ENCODE measurements at regions not wholly inside any gene's neighbourhood (a gene's known extent, or its start where the extent isn't known, plus 50 kb on each side); places are given as distances from the start of the nearest gene placed in this dataset.

GRCh38 chr2:41668529-41668928, 379.3 kb upstream of the PKDCC start:
- H3K4me1 ChIP-seq (ENCODE audit: control insufficient read depth, insufficient read depth, low read length): no peaks in the 10 kb centered on the region
- DNase-seq: no peak
- WGBS (ENCODE audit: insufficient coverage): 60% methylated on average over 1 of the region's 2 CpGs
- H3K27me3 ChIP-seq (ENCODE audit: control insufficient read depth, insufficient read depth, low read length): no peaks in the 10 kb centered on the region
- no peak overlapping the region for H3K4me3 ChIP-seq (ENCODE audit: low read length)
- no peak overlapping the region for H3K27ac ChIP-seq (ENCODE audit: low read length)
- H3K9me3 ChIP-seq (replicated peaks; ENCODE audit: control insufficient read depth, low read depth, low read length): no peaks in the 10 kb centered on the region
- no peaks in the 10 kb centered on the region for H3K36me3 ChIP-seq (ENCODE audit: control insufficient read depth, insufficient read depth, low read length)

DNA sequence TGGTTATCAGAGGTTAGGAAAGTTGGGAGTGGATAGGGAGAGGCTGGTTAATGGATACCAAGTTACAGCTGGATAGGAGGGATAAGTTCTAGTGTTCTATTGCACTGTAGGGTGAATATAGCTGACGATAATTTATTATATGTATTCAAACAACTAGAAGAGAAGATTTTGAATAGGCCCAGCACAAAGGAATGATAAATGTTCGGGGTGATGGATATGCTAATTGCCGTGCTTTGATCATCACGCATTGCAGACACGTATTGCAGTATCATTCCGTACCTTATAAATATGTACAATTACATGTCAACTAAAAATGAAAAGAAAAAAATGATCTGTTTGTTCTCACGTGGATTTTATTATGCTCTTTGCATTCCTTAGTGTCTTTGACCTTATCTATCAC, 369.2 kb upstream of the PKDCC start:
- Histone ChIP-seq H3K4me3 (ENCODE audit: low read length) (no peak overlapping the region), H3K36me3 (ENCODE audit: control insufficient read depth, insufficient read depth, low read length) (no peaks in the 10 kb centered on the region), H3K4me1 (ENCODE audit: control insufficient read depth, insufficient read depth, low read length) (no peaks in the 10 kb centered on the region), H3K9me3 (replicated peaks; ENCODE audit: control insufficient read depth, low read depth, low read length) (no peaks in the 10 kb centered on the region), H3K27me3 (ENCODE audit: control insufficient read depth, insufficient read depth, low read length) (no peaks in the 10 kb centered on the region), H3K27ac (ENCODE audit: low read length) (no peak overlapping the region)
- no peak for DNase-seq
- no CpG with 5 or more reads among the region's 7 CpGs for WGBS (ENCODE audit: insufficient coverage)

- 63% methylated on average over 1 of the region's 2 CpGs for WGBS (ENCODE audit: insufficient coverage)
- Histone ChIP-seq H3K36me3 (ENCODE audit: control insufficient read depth, insufficient read depth, low read length) (no peaks in the 10 kb centered on the region), H3K27ac (ENCODE audit: low read length) (no peak overlapping the region), H3K4me1 (ENCODE audit: control insufficient read depth, insufficient read depth, low read length) (no peaks in the 10 kb centered on the region), H3K27me3 (ENCODE audit: control insufficient read depth, insufficient read depth, low read length) (no peaks in the 10 kb centered on the region), H3K9me3 (replicated peaks; ENCODE audit: control insufficient read depth, low read depth, low read length) (no peaks in the 10 kb centered on the region), H3K4me3 (ENCODE audit: low read length) (no peak overlapping the region)
- DNase-seq: no peak
Observed at GRCh38 chr2:41686156-41686555, 361.7 kb upstream of the PKDCC start.

GRCh38 chr2:41691561-41691960, 356.3 kb upstream of the PKDCC start:
- H3K27me3 ChIP-seq (ENCODE audit: control insufficient read depth, insufficient read depth, low read length): no peaks in the 10 kb centered on the region

GRCh38 chr2:41694536-41695049, 353.2 kb upstream of the PKDCC start:
- no peaks in the 10 kb centered on the region for H3K9me3 ChIP-seq (replicated peaks; ENCODE audit: control insufficient read depth, low read depth, low read length)
- WGBS (ENCODE audit: insufficient coverage): 17% methylated on average over 1 of the region's 4 CpGs
- H3K27ac ChIP-seq (ENCODE audit: low read length): no peak overlapping the region
- no peaks in the 10 kb centered on the region for H3K27me3 ChIP-seq (ENCODE audit: control insufficient read depth, insufficient read depth, low read length)
- H3K4me1 ChIP-seq (ENCODE audit: control insufficient read depth, insufficient read depth, low read length): no peaks in the 10 kb centered on the region
- H3K36me3 ChIP-seq (ENCODE audit: control insufficient read depth, insufficient read depth, low read length): no peaks in the 10 kb centered on the region
- DNase-seq: no peak
- no peak overlapping the region for H3K4me3 ChIP-seq (ENCODE audit: low read length)

More at GRCh38 chr2:41691561-41691960, 356.3 kb upstream of the PKDCC start:
- H3K4me1 ChIP-seq (ENCODE audit: control insufficient read depth, insufficient read depth, low read length): no peaks in the 10 kb centered on the region
- no peaks in the 10 kb centered on the region for H3K36me3 ChIP-seq (ENCODE audit: control insufficient read depth, insufficient read depth, low read length)
- WGBS (ENCODE audit: insufficient coverage): 82% methylated on average over 1 of the region's 1 CpG
- H3K9me3 ChIP-seq (replicated peaks; ENCODE audit: control insufficient read depth, low read depth, low read length): no peaks in the 10 kb centered on the region
- no peak overlapping the region for H3K27ac ChIP-seq (ENCODE audit: low read length)
- no peak overlapping the region for H3K4me3 ChIP-seq (ENCODE audit: low read length)
- DNase-seq: peak; percentile 31

DNA sequence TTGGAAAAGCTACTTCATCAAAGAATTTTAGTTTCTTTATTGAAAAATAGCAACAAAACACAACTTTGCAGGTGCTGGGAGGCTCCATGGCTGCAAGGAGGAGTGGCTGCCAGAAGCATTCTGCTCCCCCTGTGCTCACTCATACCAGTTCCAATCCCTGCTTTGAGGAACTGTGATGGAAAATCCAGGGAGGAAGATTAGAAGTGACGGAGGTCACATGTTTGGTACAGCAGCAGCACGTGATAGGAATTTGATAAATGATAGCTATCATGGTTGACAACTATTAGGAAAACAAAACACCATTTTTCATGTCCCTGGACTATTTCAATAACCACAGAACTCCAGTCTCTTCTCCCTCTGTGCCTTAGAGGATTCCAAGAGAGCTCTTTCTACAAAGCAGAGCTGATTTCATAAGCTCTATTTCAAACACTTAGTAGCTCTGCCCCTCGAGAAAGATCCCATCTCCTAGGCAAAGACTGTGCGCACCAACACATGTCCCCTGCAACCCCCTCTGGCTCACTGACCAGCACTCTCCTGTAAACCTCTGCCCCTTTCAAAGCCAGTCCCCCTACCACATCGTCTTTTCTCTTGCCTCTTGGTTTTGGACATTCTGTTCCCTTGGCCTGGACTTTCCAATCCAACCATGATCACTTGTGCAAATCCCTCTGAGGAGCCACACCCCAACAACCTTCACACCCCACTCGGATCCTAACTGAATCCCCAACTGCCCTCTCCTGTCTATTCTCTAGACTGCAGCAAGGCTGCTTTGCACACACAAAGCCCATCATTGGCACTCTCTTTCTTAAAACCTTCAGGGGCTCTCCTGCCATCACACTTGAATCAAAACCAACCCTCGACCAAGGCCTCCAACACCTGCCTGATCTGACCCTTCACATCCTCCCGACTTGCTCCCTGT, 352.4 kb upstream of the PKDCC start:
- 78% methylated on average over 6 of the region's 8 CpGs for WGBS (ENCODE audit: insufficient coverage)

GRCh38 chr2:41697389-41697788, 350.4 kb upstream of the PKDCC start:
- WGBS (ENCODE audit: insufficient coverage): 96% methylated on average over 35 of the region's 36 CpGs
- Histone ChIP-seq H3K9me3 (replicated peaks; ENCODE audit: control insufficient read depth, low read depth, low read length) (no peaks in the 10 kb centered on the region), H3K36me3 (ENCODE audit: control insufficient read depth, insufficient read depth, low read length) (no peaks in the 10 kb centered on the region), H3K27ac (ENCODE audit: low read length) (no peak overlapping the region), H3K4me1 (ENCODE audit: control insufficient read depth, insufficient read depth, low read length) (no peaks in the 10 kb centered on the region), H3K27me3 (ENCODE audit: control insufficient read depth, insufficient read depth, low read length) (no peaks in the 10 kb centered on the region), H3K4me3 (ENCODE audit: low read length) (no peak overlapping the region)
- DNase-seq: no peak

More for the DNA sequence above, 352.4 kb upstream of the PKDCC start:
- H3K36me3 ChIP-seq (ENCODE audit: control insufficient read depth, insufficient read depth, low read length): no peaks in the 10 kb centered on the region
- peak; percentile 23 for DNase-seq
- no peaks in the 10 kb centered on the region for H3K9me3 ChIP-seq (replicated peaks; ENCODE audit: control insufficient read depth, low read depth, low read length)
- no peak overlapping the region for H3K27ac ChIP-seq (ENCODE audit: low read length)
- no peak overlapping the region for H3K4me3 ChIP-seq (ENCODE audit: low read length)
- H3K4me1 ChIP-seq (ENCODE audit: control insufficient read depth, insufficient read depth, low read length): no peaks in the 10 kb centered on the region
- no peaks in the 10 kb centered on the region for H3K27me3 ChIP-seq (ENCODE audit: control insufficient read depth, insufficient read depth, low read length)

- whole genome bisulfite sequencing (ENCODE audit: insufficient coverage): 34% methylated on average over 10 of the region's 18 CpGs
Observed at GRCh38 chr2:41698678-41699422, 349.0 kb upstream of the PKDCC start.

GRCh38 chr2:41701231-41701630, 346.6 kb upstream of the PKDCC start:
- no peak for DNase-seq
- H3K36me3 ChIP-seq (ENCODE audit: control insufficient read depth, insufficient read depth, low read length): no peaks in the 10 kb centered on the region
- H3K27me3 ChIP-seq (ENCODE audit: control insufficient read depth, insufficient read depth, low read length): no peaks in the 10 kb centered on the region
- H3K27ac ChIP-seq (ENCODE audit: low read length): no peak overlapping the region
- no peaks in the 10 kb centered on the region for H3K9me3 ChIP-seq (replicated peaks; ENCODE audit: control insufficient read depth, low read depth, low read length)
- H3K4me1 ChIP-seq (ENCODE audit: control insufficient read depth, insufficient read depth, low read length): no peaks in the 10 kb centered on the region
- no peak overlapping the region for H3K4me3 ChIP-seq (ENCODE audit: low read length)
- no CpG with 5 or more reads among the region's 3 CpGs for WGBS (ENCODE audit: insufficient coverage)

More at GRCh38 chr2:41698678-41699422, 349.0 kb upstream of the PKDCC start:
- peak; percentile 65 for DNase-seq
- H3K9me3 ChIP-seq (replicated peaks; ENCODE audit: control insufficient read depth, low read depth, low read length): no peaks in the 10 kb centered on the region
- no peak overlapping the region for H3K27ac ChIP-seq (ENCODE audit: low read length)
- no peaks in the 10 kb centered on the region for H3K4me1 ChIP-seq (ENCODE audit: control insufficient read depth, insufficient read depth, low read length)
- H3K4me3 ChIP-seq (ENCODE audit: low read length): no peak overlapping the region
- H3K36me3 ChIP-seq (ENCODE audit: control insufficient read depth, insufficient read depth, low read length): no peaks in the 10 kb centered on the region
- no peaks in the 10 kb centered on the region for H3K27me3 ChIP-seq (ENCODE audit: control insufficient read depth, insufficient read depth, low read length)

- Histone ChIP-seq H3K9me3 (replicated peaks; ENCODE audit: control insufficient read depth, low read depth, low read length) (no peaks in the 10 kb centered on the region), H3K36me3 (ENCODE audit: control insufficient read depth, insufficient read depth, low read length) (no peaks in the 10 kb centered on the region), H3K27ac (ENCODE audit: low read length) (no peak overlapping the region), H3K27me3 (ENCODE audit: control insufficient read depth, insufficient read depth, low read length) (no peaks in the 10 kb centered on the region), H3K4me1 (ENCODE audit: control insufficient read depth, insufficient read depth, low read length) (no peaks in the 10 kb centered on the region), H3K4me3 (ENCODE audit: low read length) (no peak overlapping the region)
- no peak for DNase-seq
- 100% methylated on average over 1 of the region's 2 CpGs for WGBS (ENCODE audit: insufficient coverage)
Observed at GRCh38 chr2:41703123-41703522, 344.7 kb upstream of the PKDCC start.

Data from muscle of leg (tissue), 3 donors.